ENCODE measurements at regions not wholly inside any gene's neighbourhood (a gene's known extent, or its start where the extent isn't known, plus 50 kb on each side); places are given as distances from the start of the nearest gene placed in this dataset.
"Not testable (repeated sequence)": the region's sequence is repeated elsewhere in the genome, so short reads cannot be mapped to it uniquely, and the experiment has no call there.

DNA sequence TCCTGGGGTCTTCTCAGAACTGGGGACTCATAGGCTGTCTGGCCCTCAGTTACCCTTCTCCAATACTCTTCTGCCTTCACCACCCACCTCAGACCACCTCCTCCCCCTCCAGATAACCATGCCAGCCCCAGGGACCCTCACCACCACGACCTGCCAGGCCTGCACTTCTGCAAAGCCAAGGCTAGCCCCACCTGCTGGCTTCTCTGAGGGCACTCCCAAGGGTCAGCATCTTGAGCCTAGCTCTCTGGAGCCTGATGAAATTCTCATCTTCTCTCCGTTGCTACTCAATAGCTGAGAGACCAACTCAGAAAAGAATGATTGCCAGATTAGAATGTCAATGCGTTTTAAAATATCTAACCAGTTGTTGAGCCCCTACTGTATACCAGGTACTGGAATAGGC, 56.1 kb upstream of the LYRM9 start:
- Mint-ChIP-seq H3K36me3 (ENCODE audit: low read depth) (no peaks in the 10 kb centered on the region), H3K4me1 (peaks cover 29% of the 10 kb centered on the region), H3K9me3 (no peaks in the 10 kb centered on the region), H3K27ac (no peak overlapping the region), H3K4me3 (no peak overlapping the region), H3K27me3 (ENCODE audit: insufficient read depth, low read depth, poor library complexity) (peaks cover 5% of the 10 kb centered on the region)
- Histone ChIP-seq H3K27me3 (ENCODE audit: insufficient read depth) (no peaks in the 10 kb centered on the region), H2AFZ (no peak overlapping the region), H3K9me2 (ENCODE audit: insufficient read depth) (no peaks in the 10 kb centered on the region), H3K4me2 (no peak overlapping the region), H3K27ac (ENCODE audit: low read depth) (no peak overlapping the region), H3F3A (replicated peaks; ENCODE audit: low read depth) (no peaks in the 10 kb centered on the region), H3K4me3 (no peak overlapping the region), H4K20me1 (replicated peaks; ENCODE audit: insufficient read depth) (no peaks in the 10 kb centered on the region), H3K4me1 (ENCODE audit: insufficient read depth) (peaks cover 6% of the 10 kb centered on the region; the same call in 1 of the 2 replicates), H3K36me3 (ENCODE audit: insufficient read depth) (no peaks in the 10 kb centered on the region), H3K79me2 (replicated peaks; ENCODE audit: insufficient read depth) (no peaks in the 10 kb centered on the region)
- no peak for TF ChIP-seq POLR2AphosphoS5 (IDR thresholded peaks at IDR 0.05; ENCODE audit: low read depth)
- peak; percentile 48 to 58 for TF ChIP-seq CTCF (conservative IDR thresholded peaks at IDR 0.05; ENCODE audit: low read depth in 2 of 2)
- DNase-seq (ENCODE audit: low spot score): peak; percentile 53
- peak; percentile 56 for ATAC-seq

- not testable (repeated sequence) for ATAC-seq; H3K9me3 Mint-ChIP-seq; H3K27me3 ChIP-seq (ENCODE audit: insufficient read depth)
These were observed 57.1 kb upstream of the LYRM9 start for GRCh38 chr17:27950225-27950624.

GRCh38 chr17:27950995-27951394, 57.8 kb upstream of the LYRM9 start:
- H2AFZ ChIP-seq: no peak overlapping the region
- H3K4me2 ChIP-seq: no peak overlapping the region
- H3K4me1 ChIP-seq (ENCODE audit: insufficient read depth): peaks cover 6% of the 10 kb centered on the region; the same call in 1 of the 2 replicates
- H3K4me3 ChIP-seq: no peak overlapping the region
- Mint-ChIP-seq H3K4me1 (peaks cover 23% of the 10 kb centered on the region), H3K36me3 (ENCODE audit: low read depth) (no peaks in the 10 kb centered on the region), H3K27me3 (ENCODE audit: insufficient read depth, low read depth, poor library complexity) (peaks cover 5% of the 10 kb centered on the region), H3K4me3 (no peak overlapping the region), H3K9me3 (no peaks in the 10 kb centered on the region), H3K27ac (no peak overlapping the region)
- no peaks in the 10 kb centered on the region for H4K20me1 ChIP-seq (replicated peaks; ENCODE audit: insufficient read depth)
- no peaks in the 10 kb centered on the region for H3K79me2 ChIP-seq (replicated peaks; ENCODE audit: insufficient read depth)
- no peaks in the 10 kb centered on the region for H3K36me3 ChIP-seq (ENCODE audit: insufficient read depth)
- H3K9me2 ChIP-seq (ENCODE audit: insufficient read depth): no peaks in the 10 kb centered on the region
- DNase-seq (ENCODE audit: low spot score): no peak
- no peaks in the 10 kb centered on the region for H3F3A ChIP-seq (replicated peaks; ENCODE audit: low read depth)
- ATAC-seq: no peak
- no peaks in the 10 kb centered on the region for H3K27me3 ChIP-seq (ENCODE audit: insufficient read depth)
- H3K27ac ChIP-seq (ENCODE audit: low read depth): no peak overlapping the region
- no peak for TF ChIP-seq ZNF462 (CRISPR knock-in tag; IDR thresholded peaks at IDR 0.05)
- TF ChIP-seq EZH2 (IDR thresholded peaks at IDR 0.05; ENCODE audit: low read depth, unreplicated experiment): no peak
- TF ChIP-seq ZNF114 (CRISPR knock-in tag; IDR thresholded peaks at IDR 0.05): no peak
- no peak for TF ChIP-seq JUNB (IDR thresholded peaks at IDR 0.05; ENCODE audit: unreplicated experiment)
- no peak for TF ChIP-seq CREB1 (CRISPR knock-in tag; IDR thresholded peaks at IDR 0.05; ENCODE audit: low read depth)

More at GRCh38 chr17:27950225-27950624, 57.1 kb upstream of the LYRM9 start:
- H3K79me2 ChIP-seq (replicated peaks; ENCODE audit: insufficient read depth); H2AFZ ChIP-seq; H3K9me2 ChIP-seq (ENCODE audit: insufficient read depth); H3K4me1 ChIP-seq (ENCODE audit: insufficient read depth); H3K36me3 ChIP-seq (ENCODE audit: insufficient read depth); DNase-seq (ENCODE audit: low spot score); H4K20me1 ChIP-seq (replicated peaks; ENCODE audit: insufficient read depth); H3K27ac Mint-ChIP-seq; H3K27me3 Mint-ChIP-seq (ENCODE audit: insufficient read depth, low read depth, poor library complexity); H3K36me3 Mint-ChIP-seq (ENCODE audit: low read depth); H3F3A ChIP-seq (replicated peaks; ENCODE audit: low read depth); H3K4me3 ChIP-seq; H3K27ac ChIP-seq (ENCODE audit: low read depth); H3K4me2 ChIP-seq; H3K4me3 Mint-ChIP-seq: not testable (repeated sequence)
- H3K4me1 Mint-ChIP-seq: peaks cover 29% of the 10 kb centered on the region
